ENCODE measurements at regions not wholly inside any gene's neighbourhood (a gene's known extent, or its start where the extent isn't known, plus 50 kb on each side); places are given as distances from the start of the nearest gene placed in this dataset.

DNA sequence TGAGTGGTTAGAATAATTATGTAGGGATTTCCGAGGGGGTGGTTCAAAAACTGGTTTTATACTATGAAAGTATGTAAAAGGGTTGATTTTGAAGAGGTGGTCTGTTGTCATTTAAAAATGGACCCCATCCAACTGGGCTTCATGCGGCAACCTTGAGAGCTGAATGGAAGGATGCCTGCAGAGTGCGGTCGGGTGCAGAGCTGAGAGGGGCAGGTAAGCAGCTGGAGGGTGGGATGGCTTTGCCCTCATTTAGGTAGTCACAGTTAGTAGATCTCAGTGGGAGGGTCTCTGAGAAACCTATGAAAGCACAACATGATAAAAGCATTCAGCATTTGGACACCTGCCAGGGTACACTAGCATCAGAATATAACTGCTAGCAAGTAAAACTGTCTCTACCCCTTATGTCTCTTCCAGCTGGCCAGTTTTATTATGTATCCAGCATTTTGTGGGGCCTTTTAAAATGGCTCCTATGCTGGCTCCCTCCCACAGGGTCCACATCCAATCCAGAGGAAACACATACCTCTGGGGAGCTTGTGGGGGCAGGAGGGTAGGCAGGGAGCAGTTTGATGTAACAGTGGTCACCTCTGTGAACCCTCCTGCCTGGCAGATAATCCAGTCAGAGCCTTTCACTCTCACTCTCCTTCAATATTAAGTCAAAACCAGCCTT lies 75.9 kb upstream of the MAGI2 start:
- Histone ChIP-seq H3K4me3 (ENCODE audit: low read length in 3 of 3) (no peak overlapping the region), H3K36me3 (ENCODE audit: control insufficient read depth in 2 of 3, insufficient read depth in 3 of 3, low read length in 3 of 3) (no peaks in the 10 kb centered on the region), H3K9me3 (ENCODE audit: control insufficient read depth in 2 of 3, insufficient read depth in 1 of 3, low read length in 3 of 3) (no peaks in the 10 kb centered on the region), H3K9ac (ENCODE audit: low read length in 3 of 3) (no peak overlapping the region), H3K27ac (ENCODE audit: low read depth in 2 of 2, low read length in 2 of 2) (no peak overlapping the region), H3K4me1 (ENCODE audit: control insufficient read depth in 2 of 3, insufficient read depth in 2 of 3, low read depth in 1 of 3, low read length in 3 of 3) (no peaks in the 10 kb centered on the region), H3K27me3 (ENCODE audit: control insufficient read depth, insufficient read depth, low read length) (no peaks in the 10 kb centered on the region)
- DNase-seq (peak in 2 of 5 donors; percentile 16 to 43), FAIRE-seq (no peak)
- intact Hi-C loops (cut with DNase I), result no loop called here
- TF ChIP-seq CTCF (IDR thresholded peaks at IDR 0.05; ENCODE audit: borderline replicate concordance, extremely low read depth, insufficient read depth), result no peak

GRCh38 chr7:79528421-79528820 lies 75.0 kb upstream of the MAGI2 start:
- H3K4me1 ChIP-seq (ENCODE audit: control insufficient read depth in 2 of 3, insufficient read depth in 2 of 3, low read depth in 1 of 3, low read length in 3 of 3), result no peaks in the 10 kb centered on the region
- H3K36me3 ChIP-seq (ENCODE audit: control insufficient read depth in 2 of 3, insufficient read depth in 3 of 3, low read length in 3 of 3), result no peaks in the 10 kb centered on the region
- TF ChIP-seq CTCF (IDR thresholded peaks at IDR 0.05; ENCODE audit: borderline replicate concordance, extremely low read depth, insufficient read depth), result no peak
- FAIRE-seq (no peak), DNase-seq (no peak)
- H3K9me3 ChIP-seq (ENCODE audit: control insufficient read depth in 2 of 3, insufficient read depth in 1 of 3, low read length in 3 of 3), result no peaks in the 10 kb centered on the region
- no peak overlapping the region for H3K9ac ChIP-seq (ENCODE audit: low read length in 3 of 3)
- no peaks in the 10 kb centered on the region for H3K27me3 ChIP-seq (ENCODE audit: control insufficient read depth, insufficient read depth, low read length)
- intact Hi-C loops (cut with DNase I), result no loop called here
- no peak overlapping the region for H3K27ac ChIP-seq (ENCODE audit: low read depth in 2 of 2, low read length in 2 of 2)
- H3K4me3 ChIP-seq (ENCODE audit: low read length in 3 of 3), result no peak overlapping the region

- Histone ChIP-seq H3K9ac (ENCODE audit: low read length in 3 of 3) (no peak overlapping the region), H3K4me1 (ENCODE audit: control insufficient read depth in 2 of 3, insufficient read depth in 2 of 3, low read depth in 1 of 3, low read length in 3 of 3) (no peaks in the 10 kb centered on the region), H3K27me3 (ENCODE audit: control insufficient read depth, insufficient read depth, low read length) (no peaks in the 10 kb centered on the region), H3K4me3 (ENCODE audit: low read length in 3 of 3) (no peak overlapping the region), H3K36me3 (ENCODE audit: control insufficient read depth in 2 of 3, insufficient read depth in 3 of 3, low read length in 3 of 3) (no peaks in the 10 kb centered on the region), H3K27ac (ENCODE audit: low read depth in 2 of 2, low read length in 2 of 2) (no peak overlapping the region), H3K9me3 (ENCODE audit: control insufficient read depth in 2 of 3, insufficient read depth in 1 of 3, low read length in 3 of 3) (no peaks in the 10 kb centered on the region)
- FAIRE-seq, result no peak
- intact Hi-C loops (cut with DNase I), result no loop called here
- no peak for TF ChIP-seq CTCF (IDR thresholded peaks at IDR 0.05; ENCODE audit: borderline replicate concordance, extremely low read depth, insufficient read depth)
- DNase-seq, result no peak
Measured at GRCh38 chr7:79524048-79524447, 70.6 kb upstream of the MAGI2 start.

DNA sequence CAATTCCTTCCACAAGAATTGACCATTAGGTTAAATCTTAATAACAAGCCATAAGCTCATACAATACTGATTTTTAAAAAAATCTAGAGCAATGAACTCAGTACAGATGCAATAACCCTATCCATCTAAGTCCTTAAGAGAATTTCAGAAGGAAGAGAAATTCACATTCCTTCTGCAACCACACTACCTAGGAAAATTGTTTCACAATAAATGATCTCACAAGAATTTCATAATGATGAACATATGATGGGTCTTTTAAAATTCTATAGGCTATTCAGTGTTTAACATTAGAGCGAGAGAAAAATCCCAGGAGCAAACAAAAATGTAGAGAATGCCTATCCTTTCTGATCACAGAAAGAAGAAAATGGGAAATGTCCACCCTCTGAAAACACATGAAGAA lies 70.0 kb upstream of the MAGI2 start:
- Histone ChIP-seq H3K4me3 (ENCODE audit: low read length in 3 of 3) (no peak overlapping the region), H3K27me3 (ENCODE audit: control insufficient read depth, insufficient read depth, low read length) (no peaks in the 10 kb centered on the region), H3K4me1 (ENCODE audit: control insufficient read depth in 2 of 3, insufficient read depth in 2 of 3, low read depth in 1 of 3, low read length in 3 of 3) (no peaks in the 10 kb centered on the region), H3K9me3 (ENCODE audit: control insufficient read depth in 2 of 3, insufficient read depth in 1 of 3, low read length in 3 of 3) (no peaks in the 10 kb centered on the region), H3K27ac (ENCODE audit: low read depth in 2 of 2, low read length in 2 of 2) (no peak overlapping the region), H3K36me3 (ENCODE audit: control insufficient read depth in 2 of 3, insufficient read depth in 3 of 3, low read length in 3 of 3) (no peaks in the 10 kb centered on the region), H3K9ac (ENCODE audit: low read length in 3 of 3) (no peak overlapping the region)
- intact Hi-C loops (cut with DNase I), result no loop called here
- TF ChIP-seq CTCF (IDR thresholded peaks at IDR 0.05; ENCODE audit: borderline replicate concordance, extremely low read depth, insufficient read depth), result no peak
- FAIRE-seq (no peak), DNase-seq (no peak)
